HCT116 (cell line): ENCODE measurements at regions not wholly inside any gene's neighbourhood (a gene's known extent, or its start where the extent isn't known, plus 50 kb on each side); places are given as distances from the start of the nearest gene placed in this dataset.
"Not testable (repeated sequence)": the region's sequence is repeated elsewhere in the genome, so short reads cannot be mapped to it uniquely, and the experiment has no call there.

Source experiments
- CEBPB ChIP-seq: IDR thresholded peaks from 2 replicates; pipeline ENCODE4 v1.6.1; 2012; ENCODE audit warnings: low read depth
- CTCF ChIP-seq, 3 experiments: fragments of 200-600 bp in 1 of 3; sonication (generic) in 1 of 3; IDR thresholded peaks in 2 of 3; conservative IDR thresholded peaks in 1 of 3; 2 replicates each; pipeline ENCODE4 v1.5.1; 2012 to 2017; ENCODE audit warnings: low read depth in 2 of 3, low read length in 2 of 3, antibody characterized with exemption in 1 of 3, borderline replicate concordance in 1 of 3, control low read depth in 1 of 3, mild to moderate bottlenecking in 1 of 3, mixed read lengths in 1 of 3, mixed run types in 1 of 3, moderate library complexity in 1 of 3; ENCODE audit not compliant: insufficient read depth in 1 of 3
- EZH2 ChIP-seq: fragments of 200-600 bp; sonication (generic); IDR thresholded peaks from 2 replicates; pipeline ENCODE4 v1.6.1; 2017; ENCODE audit warnings: antibody characterized with exemption, mixed run types
- EZH2phosphoT487 ChIP-seq: fragments of 200-600 bp; IDR thresholded peaks from 2 replicates; pipeline ENCODE4 v1.6.1; 2018; ENCODE audit warnings: antibody characterized with exemption, borderline replicate concordance
- SRF ChIP-seq: IDR thresholded peaks from 2 replicates; pipeline ENCODE4 v1.6.1; 2012; ENCODE audit warnings: low read depth

DNA sequence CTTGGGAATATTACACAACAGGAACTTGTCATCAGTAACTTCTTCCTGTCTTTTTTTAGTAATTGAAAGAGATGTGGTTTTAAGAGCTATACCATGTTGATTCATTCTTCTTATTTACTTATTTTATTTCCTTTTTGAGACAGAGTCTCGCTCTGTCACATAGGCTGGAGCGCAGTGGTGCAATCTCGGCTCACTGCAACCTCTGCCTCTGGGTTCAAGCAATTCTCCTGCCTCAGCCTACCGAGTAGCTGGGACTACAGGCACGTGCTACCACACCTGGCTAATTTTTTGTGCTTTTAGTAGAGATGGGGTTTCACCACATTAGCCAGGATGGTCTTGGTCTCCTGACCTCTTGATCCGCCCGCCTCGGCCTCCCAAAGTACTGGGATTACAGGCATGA, 1326.6 kb downstream of the DSC3 start:
- TF ChIP-seq CTCF (IDR thresholded peaks at IDR 0.05 in 2 of 3, conservative IDR thresholded peaks at IDR 0.05 in 1 of 3; ENCODE audit: borderline replicate concordance in 1 of 3, insufficient read depth in 1 of 3, low read depth in 2 of 3, low read length in 2 of 3); SRF; CEBPB; EZH2; EZH2phosphoT487: not testable (repeated sequence)
